GM12891 (cell line): ENCODE measurements at regions not wholly inside any gene's neighbourhood (a gene's known extent, or its start where the extent isn't known, plus 50 kb on each side); places are given as distances from the start of the nearest gene placed in this dataset.

Experiments used
- POLR2AphosphoS5 ChIP-seq: IDR thresholded peaks from 2 replicates; pipeline ENCODE4 v1.6.1; 2011; ENCODE audit warnings: low read depth, low read length, control low read depth
- TAF1 ChIP-seq: IDR thresholded peaks from 2 replicates; pipeline ENCODE4 v1.6.1; 2011; ENCODE audit warnings: low read depth, low read length, control low read depth

DNA sequence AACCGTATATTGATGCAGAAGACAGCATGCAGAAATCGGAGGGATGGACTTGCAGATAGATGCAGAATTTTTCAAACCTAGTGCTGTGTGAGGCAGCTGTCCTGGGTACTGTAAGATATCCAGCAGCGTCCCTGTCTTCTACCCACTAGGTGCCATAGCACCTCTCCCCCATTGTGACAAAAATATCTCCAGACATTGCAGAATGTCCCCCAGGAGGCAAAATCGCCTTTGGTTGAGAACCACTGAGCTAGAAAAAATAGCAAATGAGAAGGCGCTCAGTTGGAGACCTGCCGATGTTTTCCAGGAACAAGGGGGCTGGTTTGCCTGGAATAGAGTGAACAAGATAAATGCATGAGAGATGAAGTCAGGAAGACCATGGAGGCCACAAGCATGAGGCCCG lies 67.9 kb upstream of the TMEM132D start:
- TF ChIP-seq TAF1 (no peak), POLR2AphosphoS5 (no peak)
